Mammary epithelial cell (primary cell): ENCODE measurements at regions not wholly inside any gene's neighbourhood (a gene's known extent, or its start where the extent isn't known, plus 50 kb on each side); places are given as distances from the start of the nearest gene placed in this dataset.

Experiments used
- CTCF ChIP-seq, 2 donors: IDR thresholded peaks in 1 of 2; conservative IDR thresholded peaks in 1 of 2; 2 replicates each; pipeline ENCODE4 v1.5.1; 2011 to 2012; ENCODE audit warnings: inconsistent platforms in 2 of 2, low read length in 2 of 2, mild to moderate bottlenecking in 2 of 2, control low read depth in 1 of 2, low read depth in 1 of 2; ENCODE audit not compliant: insufficient read depth in 1 of 2; ENCODE audit errors: extremely low read depth in 1 of 2
- EZH2 ChIP-seq: IDR thresholded peaks from 2 replicates; pipeline ENCODE4 v1.6.1; 2012; ENCODE audit warnings: low read length, inconsistent platforms, borderline replicate concordance

GRCh38 chr2:128533101-128533500, 214.4 kb upstream of the HS6ST1 start:
- TF ChIP-seq CTCF (conservative IDR thresholded peaks at IDR 0.05 in 1 of 2, IDR thresholded peaks at IDR 0.05 in 1 of 2; ENCODE audit: extremely low read depth in 1 of 2, insufficient read depth in 1 of 2, low read depth in 1 of 2, low read length in 2 of 2) (no peak), EZH2 (no peak)
